ELF-1 (cell line): ENCODE measurements at regions not wholly inside any gene's neighbourhood (a gene's known extent, or its start where the extent isn't known, plus 50 kb on each side); places are given as distances from the start of the nearest gene placed in this dataset.

Source experiments
- DNase-seq: peaks from one replicate; pipeline ENCODE4 v3.0.0-alpha.2; 2016; ENCODE audit warnings: low read depth, low spot score

- no peak for DNase-seq
Measured at GRCh38 chr16:51615141-51615540, 464.1 kb upstream of the SALL1 start.

GRCh38 chr16:51607201-51607651, 456.2 kb upstream of the SALL1 start:
- DNase-seq: no peak

- no peak for DNase-seq
Measured at GRCh38 chr16:51596247-51596646, 445.2 kb upstream of the SALL1 start.

GRCh38 chr16:51592535-51593300, 441.6 kb upstream of the SALL1 start:
- DNase-seq: no peak

GRCh38 chr16:51592001-51592501, 441.0 kb upstream of the SALL1 start:
- no peak for DNase-seq

GRCh38 chr16:51591480-51591879, 440.4 kb upstream of the SALL1 start:
- DNase-seq: no peak

- DNase-seq: no peak
Measured at GRCh38 chr16:51579652-51580360, 428.7 kb upstream of the SALL1 start.

GRCh38 chr16:51577621-51578303, 426.7 kb upstream of the SALL1 start:
- peak; percentile 80 for DNase-seq

GRCh38 chr16:51576498-51577195, 425.6 kb upstream of the SALL1 start:
- no peak for DNase-seq

GRCh38 chr16:51573191-51573590, 422.1 kb upstream of the SALL1 start:
- DNase-seq: no peak

GRCh38 chr16:51569203-51569931, 418.3 kb upstream of the SALL1 start:
- no peak for DNase-seq

GRCh38 chr16:51567911-51568310, 416.8 kb upstream of the SALL1 start:
- DNase-seq: no peak

GRCh38 chr16:51565184-51565583, 414.1 kb upstream of the SALL1 start:
- no peak for DNase-seq

- no peak for DNase-seq
Measured at GRCh38 chr16:51562891-51563290, 411.8 kb upstream of the SALL1 start.

GRCh38 chr16:51559901-51560300, 408.8 kb upstream of the SALL1 start:
- no peak for DNase-seq

GRCh38 chr16:51557670-51558069, 406.6 kb upstream of the SALL1 start:
- no peak for DNase-seq

GRCh38 chr16:51556694-51557340, 405.7 kb upstream of the SALL1 start:
- DNase-seq: no peak

- DNase-seq: no peak
Measured at GRCh38 chr16:51553910-51554309, 402.8 kb upstream of the SALL1 start.

- DNase-seq: no peak
Measured at GRCh38 chr16:51553314-51553713, 402.2 kb upstream of the SALL1 start.

- no peak for DNase-seq
Measured at GRCh38 chr16:51550800-51551347, 399.8 kb upstream of the SALL1 start.
